Testis (tissue), 2 donors: ENCODE measurements at regions not wholly inside any gene's neighbourhood (a gene's known extent, or its start where the extent isn't known, plus 50 kb on each side); places are given as distances from the start of the nearest gene placed in this dataset.

Experiments
- POLR2A ChIP-seq: fragments of 450-650 bp; IDR thresholded peaks from one replicate; pipeline ENCODE4 v1.6.1; 2017; ENCODE audit warnings: antibody characterized with exemption, mild to moderate bottlenecking, moderate library complexity
- TF ChIP-seq, protein P1 (sequence below), 3 experiments: fragments of 450-650 bp in 2 of 3; fragments of 200-600 bp in 1 of 3; sonication (generic) in 1 of 3; IDR thresholded peaks; one replicate each; pipeline ENCODE4 v1.5.1; 2016 to 2019; ENCODE audit warnings: antibody characterized with exemption in 3 of 3, mild to moderate bottlenecking in 2 of 3, moderate library complexity in 1 of 3

DNA sequence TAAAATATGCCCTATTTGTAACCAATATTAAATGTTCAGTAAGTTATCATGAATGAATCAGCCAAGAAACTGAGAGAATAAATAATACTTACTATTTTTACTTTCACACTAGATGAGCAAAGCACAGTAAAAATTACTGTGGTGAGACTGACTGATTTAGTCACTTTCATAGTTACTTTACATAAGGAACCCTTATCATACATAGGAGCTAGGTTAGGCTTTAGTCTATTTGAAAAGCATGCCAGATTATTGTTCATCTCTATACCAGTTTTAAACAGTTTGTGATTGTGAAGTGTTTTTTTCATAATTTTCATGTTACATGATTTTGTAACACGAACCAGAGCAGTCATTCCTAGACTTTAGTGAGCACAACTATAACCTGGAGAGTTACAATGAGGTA is 80.7 kb upstream of the MAGI2 start:
- TF ChIP-seq, protein P1, sequence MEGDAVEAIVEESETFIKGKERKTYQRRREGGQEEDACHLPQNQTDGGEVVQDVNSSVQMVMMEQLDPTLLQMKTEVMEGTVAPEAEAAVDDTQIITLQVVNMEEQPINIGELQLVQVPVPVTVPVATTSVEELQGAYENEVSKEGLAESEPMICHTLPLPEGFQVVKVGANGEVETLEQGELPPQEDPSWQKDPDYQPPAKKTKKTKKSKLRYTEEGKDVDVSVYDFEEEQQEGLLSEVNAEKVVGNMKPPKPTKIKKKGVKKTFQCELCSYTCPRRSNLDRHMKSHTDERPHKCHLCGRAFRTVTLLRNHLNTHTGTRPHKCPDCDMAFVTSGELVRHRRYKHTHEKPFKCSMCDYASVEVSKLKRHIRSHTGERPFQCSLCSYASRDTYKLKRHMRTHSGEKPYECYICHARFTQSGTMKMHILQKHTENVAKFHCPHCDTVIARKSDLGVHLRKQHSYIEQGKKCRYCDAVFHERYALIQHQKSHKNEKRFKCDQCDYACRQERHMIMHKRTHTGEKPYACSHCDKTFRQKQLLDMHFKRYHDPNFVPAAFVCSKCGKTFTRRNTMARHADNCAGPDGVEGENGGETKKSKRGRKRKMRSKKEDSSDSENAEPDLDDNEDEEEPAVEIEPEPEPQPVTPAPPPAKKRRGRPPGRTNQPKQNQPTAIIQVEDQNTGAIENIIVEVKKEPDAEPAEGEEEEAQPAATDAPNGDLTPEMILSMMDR (IDR thresholded peaks at IDR 0.05): no peak
- TF ChIP-seq POLR2A: no peak
